Ishikawa (cell line): ENCODE measurements at regions not wholly inside any gene's neighbourhood (a gene's known extent, or its start where the extent isn't known, plus 50 kb on each side); places are given as distances from the start of the nearest gene placed in this dataset.

Source experiments
- CEBPB ChIP-seq: IDR thresholded peaks from 2 replicates; pipeline ENCODE4 v1.6.1; 2012
- CREB1 ChIP-seq: IDR thresholded peaks from 2 replicates; pipeline ENCODE4 v1.6.1; 2012; ENCODE audit warnings: low read depth
- EGR1 ChIP-seq: IDR thresholded peaks from 2 replicates; pipeline ENCODE4 v1.6.1; 2012
- EP300 ChIP-seq: IDR thresholded peaks from 2 replicates; pipeline ENCODE4 v1.6.1; 2012; ENCODE audit warnings: borderline replicate concordance
- FOXM1 ChIP-seq: IDR thresholded peaks from 2 replicates; pipeline ENCODE4 v1.6.1; 2012; ENCODE audit warnings: low read depth, borderline replicate concordance
- NFIC ChIP-seq: IDR thresholded peaks from 2 replicates; pipeline ENCODE4 v1.6.1; 2012
- RAD21 ChIP-seq: IDR thresholded peaks from 2 replicates; pipeline ENCODE4 v1.6.1; 2012; ENCODE audit warnings: low read depth
- TAF1 ChIP-seq: IDR thresholded peaks from 2 replicates; pipeline ENCODE4 v1.6.1; 2012; ENCODE audit warnings: low read depth, mild to moderate bottlenecking
- TCF12 ChIP-seq: IDR thresholded peaks from 2 replicates; pipeline ENCODE4 v1.6.1; 2012; ENCODE audit warnings: low read depth
- TEAD4 ChIP-seq: IDR thresholded peaks from 2 replicates; pipeline ENCODE4 v1.6.1; 2012
- YY1 ChIP-seq: IDR thresholded peaks from 2 replicates; pipeline ENCODE4 v1.6.1; 2012; ENCODE audit warnings: low read depth
- ZBTB7A ChIP-seq: IDR thresholded peaks from 2 replicates; pipeline ENCODE4 v1.6.1; 2012; ENCODE audit warnings: low read depth
- TF ChIP-seq, protein P1 (sequence below): IDR thresholded peaks from 2 replicates; pipeline ENCODE4 v1.6.1; 2012
- TF ChIP-seq, protein P2 (sequence below): IDR thresholded peaks from 2 replicates; pipeline ENCODE4 v1.6.1; 2012; ENCODE audit warnings: low read depth, mild to moderate bottlenecking
- TF ChIP-seq, protein P3 (sequence below): IDR thresholded peaks from 2 replicates; pipeline ENCODE4 v1.6.1; 2012

DNA sequence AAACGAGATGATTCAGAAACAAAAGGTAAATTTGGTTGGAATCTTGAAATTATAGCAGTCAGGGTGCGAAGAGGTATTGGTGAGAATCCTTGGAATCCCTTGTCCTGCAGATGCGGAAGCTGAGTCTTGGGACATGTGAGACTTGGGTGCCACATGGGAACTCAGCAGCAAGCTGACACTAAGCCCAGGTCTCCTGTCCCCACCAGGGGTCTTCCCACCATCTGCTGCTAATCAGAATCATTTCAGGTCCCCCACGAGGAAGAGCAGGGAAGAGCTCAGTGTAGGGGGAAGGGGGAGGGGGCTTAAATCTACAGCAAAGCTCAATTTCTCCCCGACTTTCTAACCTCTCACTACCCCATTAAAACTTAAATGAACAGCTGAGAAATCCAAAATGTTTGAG, 126.1 kb upstream of the BMPER start:
- no peak for TF ChIP-seq YY1
- TF ChIP-seq, protein P1, sequence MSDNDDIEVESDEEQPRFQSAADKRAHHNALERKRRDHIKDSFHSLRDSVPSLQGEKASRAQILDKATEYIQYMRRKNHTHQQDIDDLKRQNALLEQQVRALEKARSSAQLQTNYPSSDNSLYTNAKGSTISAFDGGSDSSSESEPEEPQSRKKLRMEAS, result no peak
- TF ChIP-seq RAD21, result no peak
- TF ChIP-seq ZBTB7A, result no peak
- TF ChIP-seq NFIC, result no peak
- TF ChIP-seq TEAD4, result no peak
- TF ChIP-seq, protein P2, sequence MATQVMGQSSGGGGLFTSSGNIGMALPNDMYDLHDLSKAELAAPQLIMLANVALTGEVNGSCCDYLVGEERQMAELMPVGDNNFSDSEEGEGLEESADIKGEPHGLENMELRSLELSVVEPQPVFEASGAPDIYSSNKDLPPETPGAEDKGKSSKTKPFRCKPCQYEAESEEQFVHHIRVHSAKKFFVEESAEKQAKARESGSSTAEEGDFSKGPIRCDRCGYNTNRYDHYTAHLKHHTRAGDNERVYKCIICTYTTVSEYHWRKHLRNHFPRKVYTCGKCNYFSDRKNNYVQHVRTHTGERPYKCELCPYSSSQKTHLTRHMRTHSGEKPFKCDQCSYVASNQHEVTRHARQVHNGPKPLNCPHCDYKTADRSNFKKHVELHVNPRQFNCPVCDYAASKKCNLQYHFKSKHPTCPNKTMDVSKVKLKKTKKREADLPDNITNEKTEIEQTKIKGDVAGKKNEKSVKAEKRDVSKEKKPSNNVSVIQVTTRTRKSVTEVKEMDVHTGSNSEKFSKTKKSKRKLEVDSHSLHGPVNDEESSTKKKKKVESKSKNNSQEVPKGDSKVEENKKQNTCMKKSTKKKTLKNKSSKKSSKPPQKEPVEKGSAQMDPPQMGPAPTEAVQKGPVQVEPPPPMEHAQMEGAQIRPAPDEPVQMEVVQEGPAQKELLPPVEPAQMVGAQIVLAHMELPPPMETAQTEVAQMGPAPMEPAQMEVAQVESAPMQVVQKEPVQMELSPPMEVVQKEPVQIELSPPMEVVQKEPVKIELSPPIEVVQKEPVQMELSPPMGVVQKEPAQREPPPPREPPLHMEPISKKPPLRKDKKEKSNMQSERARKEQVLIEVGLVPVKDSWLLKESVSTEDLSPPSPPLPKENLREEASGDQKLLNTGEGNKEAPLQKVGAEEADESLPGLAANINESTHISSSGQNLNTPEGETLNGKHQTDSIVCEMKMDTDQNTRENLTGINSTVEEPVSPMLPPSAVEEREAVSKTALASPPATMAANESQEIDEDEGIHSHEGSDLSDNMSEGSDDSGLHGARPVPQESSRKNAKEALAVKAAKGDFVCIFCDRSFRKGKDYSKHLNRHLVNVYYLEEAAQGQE, result no peak
- no peak for TF ChIP-seq CEBPB
- no peak for TF ChIP-seq EP300
- TF ChIP-seq FOXM1, result no peak
- TF ChIP-seq, protein P3, sequence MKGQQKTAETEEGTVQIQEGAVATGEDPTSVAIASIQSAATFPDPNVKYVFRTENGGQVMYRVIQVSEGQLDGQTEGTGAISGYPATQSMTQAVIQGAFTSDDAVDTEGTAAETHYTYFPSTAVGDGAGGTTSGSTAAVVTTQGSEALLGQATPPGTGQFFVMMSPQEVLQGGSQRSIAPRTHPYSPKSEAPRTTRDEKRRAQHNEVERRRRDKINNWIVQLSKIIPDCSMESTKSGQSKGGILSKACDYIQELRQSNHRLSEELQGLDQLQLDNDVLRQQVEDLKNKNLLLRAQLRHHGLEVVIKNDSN, result no peak
- TF ChIP-seq EGR1, result no peak
- no peak for TF ChIP-seq TAF1

DNA sequence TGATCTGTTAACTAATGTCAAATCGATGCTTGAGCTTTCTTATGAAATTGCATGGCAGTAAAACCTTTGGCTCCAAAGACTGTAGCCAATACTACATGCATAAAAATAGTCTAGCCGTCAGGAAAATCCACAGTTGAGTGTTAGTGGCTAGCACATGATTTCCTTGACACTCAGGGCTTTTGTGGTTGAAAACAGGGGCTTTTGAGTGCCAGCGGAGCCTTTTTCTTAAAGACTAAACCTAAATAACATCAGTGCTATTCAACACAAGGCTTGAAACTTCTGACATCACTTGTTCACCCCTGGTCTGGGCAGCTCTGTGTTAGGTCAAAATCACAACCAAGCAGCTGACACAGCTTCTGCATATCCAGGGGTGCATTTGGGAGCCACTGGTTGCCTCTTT, 124.2 kb upstream of the BMPER start:
- no peak for TF ChIP-seq YY1
- TF ChIP-seq FOXM1, result no peak
- TF ChIP-seq TCF12, result no peak
- no peak for TF ChIP-seq RAD21
- TF ChIP-seq, protein P3, result no peak
- TF ChIP-seq, protein P1, result no peak

DNA sequence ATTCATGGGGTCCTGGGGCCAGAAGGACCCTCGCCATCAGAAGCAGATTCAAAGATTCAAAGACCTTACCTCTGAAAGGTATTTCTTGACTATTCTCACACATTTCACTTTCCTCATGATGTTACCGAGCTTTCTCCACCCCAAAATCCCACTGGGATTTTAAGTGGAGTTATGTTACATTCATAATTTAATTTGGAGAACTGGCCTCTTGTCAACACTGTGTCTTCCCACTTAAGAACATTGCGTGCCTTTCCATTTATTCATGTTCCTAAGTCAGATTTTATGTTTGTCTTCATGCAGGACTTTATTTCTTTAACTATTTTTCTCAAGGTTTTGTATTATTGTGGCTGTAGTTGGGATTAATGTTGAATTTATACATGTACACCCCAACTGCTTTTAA, 123.5 kb upstream of the BMPER start:
- TF ChIP-seq, protein P1, result no peak
- no peak for TF ChIP-seq CREB1
- TF ChIP-seq YY1, result no peak
- no peak for TF ChIP-seq TAF1

DNA sequence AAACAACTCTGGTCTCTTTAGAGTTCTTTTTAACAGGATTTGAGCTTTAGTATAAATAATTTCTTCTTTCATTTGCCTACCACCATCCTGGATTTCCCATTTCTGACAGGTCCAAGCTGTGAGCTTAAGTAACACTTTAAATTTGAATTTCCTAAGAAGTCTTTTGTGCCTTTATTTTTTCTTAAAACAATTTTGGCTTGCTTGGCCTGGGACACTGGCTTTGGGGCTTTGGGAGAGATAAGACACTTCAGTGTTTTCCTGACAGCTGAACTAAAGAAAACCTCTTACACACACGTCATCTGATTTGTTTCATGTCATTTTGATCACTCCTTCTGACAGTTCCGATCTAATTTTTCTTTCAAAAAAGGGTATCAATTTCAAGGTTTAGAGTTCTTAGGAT, 121.3 kb upstream of the BMPER start:
- TF ChIP-seq TCF12 (no peak), TEAD4 (no peak), NFIC (no peak), CREB1 (no peak), ZBTB7A (no peak), EP300 (no peak), YY1 (no peak), CEBPB (no peak), FOXM1 (no peak), TAF1 (no peak), EGR1 (no peak), RAD21 (no peak)
- TF ChIP-seq, protein P2, result no peak
- TF ChIP-seq, protein P3, result no peak
- TF ChIP-seq, protein P1, result no peak

- TF ChIP-seq, protein P3, result no peak
- no peak for TF ChIP-seq TAF1
- no peak for TF ChIP-seq NFIC
- no peak for TF ChIP-seq RAD21
- TF ChIP-seq TEAD4, result no peak
- no peak for TF ChIP-seq ZBTB7A
- TF ChIP-seq CREB1, result no peak
- no peak for TF ChIP-seq EGR1
These were observed 116.8 kb upstream of the BMPER start for GRCh38 chr7:33788531-33788930.
